HG03097 (cell line): ENCODE measurements at regions not wholly inside any gene's neighbourhood (a gene's known extent, or its start where the extent isn't known, plus 50 kb on each side); places are given as distances from the start of the nearest gene placed in this dataset.
"Not testable (repeated sequence)": the region's sequence is repeated elsewhere in the genome, so short reads cannot be mapped to it uniquely, and the experiment has no call there.

ENCODE experiments used
- ATAC-seq: cut with Tn5 transposase; IDR thresholded peaks from one replicate; pipeline ENCODE4 v1.9.1; 2021; ENCODE audit not compliant: unreplicated experiment, low FRiP score

GRCh38 chr13:42373048-42373812, 101.3 kb downstream of the AKAP11 start:
- no peak for ATAC-seq

DNA sequence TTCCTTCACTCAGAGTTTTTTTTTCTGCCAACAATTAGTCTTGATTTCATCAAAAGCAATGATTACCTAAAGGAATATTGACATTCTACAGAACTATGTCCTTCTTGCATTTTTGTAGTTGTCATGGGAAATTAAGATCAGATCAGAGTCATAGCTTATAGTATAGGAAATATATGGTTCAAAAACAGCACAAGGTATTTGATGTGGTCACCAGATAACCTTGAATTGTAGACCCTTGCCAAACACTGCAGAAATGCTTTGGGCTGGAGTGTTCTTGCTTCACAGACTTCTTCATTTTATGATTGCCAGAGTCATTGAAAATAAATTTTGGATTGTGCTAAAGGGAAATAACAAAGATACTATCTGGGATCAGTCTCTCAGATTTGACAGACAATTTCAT, 103.7 kb downstream of the AKAP11 start:
- no peak for ATAC-seq

DNA sequence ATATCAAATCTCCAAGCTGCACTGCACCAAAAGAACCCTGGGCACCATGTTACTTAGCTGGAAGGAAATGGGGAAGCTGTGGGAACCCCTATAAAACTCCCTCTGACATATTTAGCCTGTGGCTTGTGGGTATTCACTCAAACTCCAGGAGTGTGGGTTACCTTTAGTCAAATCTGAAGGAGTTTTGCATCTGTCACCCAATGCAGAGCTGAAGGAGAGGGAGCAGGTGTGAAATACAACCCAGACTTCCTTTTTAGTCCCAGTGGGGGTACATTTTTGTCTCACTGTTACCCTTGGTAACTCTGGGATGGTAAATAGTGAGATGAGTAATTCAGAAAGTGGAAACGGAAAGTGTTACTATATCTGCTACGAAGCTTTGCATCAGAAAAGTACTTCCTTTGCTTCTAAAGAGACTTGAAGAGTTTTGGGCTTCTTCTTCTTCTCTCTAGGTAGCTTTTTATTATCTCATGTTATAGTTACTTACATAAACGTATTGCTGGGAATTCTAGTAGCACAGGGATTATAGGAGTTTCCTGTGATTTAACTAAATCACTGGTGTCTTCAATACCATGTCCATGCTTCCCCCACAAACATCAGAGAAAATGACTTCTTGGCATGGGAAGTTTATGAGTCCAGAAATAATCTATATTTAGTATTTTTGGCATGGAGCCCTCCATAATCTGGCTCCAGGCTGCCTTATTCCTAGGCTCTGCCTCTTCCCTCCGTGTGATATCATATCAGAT, 105.9 kb downstream of the AKAP11 start:
- peak; percentile 85 for ATAC-seq

GRCh38 chr13:42378383-42378780, 106.4 kb downstream of the AKAP11 start:
- peak; percentile 20 for ATAC-seq

- no peak for ATAC-seq
Observed at GRCh38 chr13:42379241-42379640, 107.3 kb downstream of the AKAP11 start.

DNA sequence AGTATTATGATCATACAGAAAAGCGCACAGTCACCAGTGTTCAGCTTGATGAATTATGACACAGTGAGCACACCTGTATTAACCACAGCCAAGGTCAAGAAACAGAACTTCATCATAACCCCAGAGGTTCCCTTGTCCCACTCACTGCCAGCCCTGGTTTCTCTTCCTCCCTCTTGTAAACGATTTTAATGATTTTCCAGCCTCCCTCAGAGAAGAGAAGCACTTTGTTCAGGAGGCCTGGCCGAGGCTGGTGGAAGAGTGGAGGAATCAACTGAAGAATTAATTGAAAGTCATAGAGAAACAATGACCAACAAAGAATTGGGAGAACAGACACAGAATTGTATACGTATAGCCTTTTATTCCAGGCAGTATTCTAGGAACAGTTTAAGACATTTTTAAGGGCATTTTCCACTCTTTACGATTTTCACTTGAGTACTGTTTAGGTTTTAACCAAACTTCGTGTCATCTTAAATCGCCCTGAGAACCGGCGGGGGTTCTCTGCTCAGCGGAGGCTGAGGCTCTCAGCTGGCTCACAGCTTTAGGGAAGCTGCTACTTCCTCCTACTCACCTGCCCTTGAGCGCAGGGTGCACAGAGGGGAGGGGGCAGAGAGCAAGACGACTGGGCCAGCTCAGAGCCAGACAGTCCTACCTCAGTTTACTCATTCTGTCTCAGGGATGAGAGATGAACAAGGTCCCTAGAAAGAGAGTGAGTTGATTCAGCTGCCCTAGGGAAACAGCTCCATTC, 108.6 kb downstream of the AKAP11 start:
- ATAC-seq, result peak; percentile 29

- no peak for ATAC-seq
Observed at GRCh38 chr13:42381165-42381425, 109.1 kb downstream of the AKAP11 start.

DNA sequence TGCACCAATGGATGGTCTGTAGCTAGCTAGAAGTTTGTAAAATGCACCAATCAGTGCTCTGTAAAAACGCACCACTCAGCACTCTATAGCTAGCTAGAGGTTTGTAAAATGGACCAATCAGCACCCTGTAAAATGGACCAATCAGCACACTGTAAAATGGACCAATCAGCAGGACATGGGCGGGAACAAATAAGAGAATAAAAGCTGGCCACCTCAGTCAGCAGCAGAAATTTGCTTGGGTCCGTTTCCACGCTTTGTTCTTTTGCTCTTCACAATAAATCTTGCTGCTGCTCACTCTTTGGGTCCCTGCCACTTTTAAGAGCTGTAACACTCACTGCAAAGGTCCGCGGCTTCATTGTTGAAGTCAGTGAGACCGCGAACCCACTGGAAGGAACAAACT, 109.5 kb downstream of the AKAP11 start:
- ATAC-seq, result not testable (repeated sequence)

GRCh38 chr13:42383025-42383424, 111.1 kb downstream of the AKAP11 start:
- ATAC-seq, result no peak

GRCh38 chr13:42384265-42384664, 112.3 kb downstream of the AKAP11 start:
- ATAC-seq, result no peak

GRCh38 chr13:42388326-42388725, 116.4 kb downstream of the AKAP11 start:
- ATAC-seq, result no peak

- ATAC-seq, result no peak
Observed at GRCh38 chr13:42389041-42389440, 117.1 kb downstream of the AKAP11 start.

- no peak for ATAC-seq
Observed at GRCh38 chr13:42392180-42392579, 120.2 kb downstream of the AKAP11 start.

DNA sequence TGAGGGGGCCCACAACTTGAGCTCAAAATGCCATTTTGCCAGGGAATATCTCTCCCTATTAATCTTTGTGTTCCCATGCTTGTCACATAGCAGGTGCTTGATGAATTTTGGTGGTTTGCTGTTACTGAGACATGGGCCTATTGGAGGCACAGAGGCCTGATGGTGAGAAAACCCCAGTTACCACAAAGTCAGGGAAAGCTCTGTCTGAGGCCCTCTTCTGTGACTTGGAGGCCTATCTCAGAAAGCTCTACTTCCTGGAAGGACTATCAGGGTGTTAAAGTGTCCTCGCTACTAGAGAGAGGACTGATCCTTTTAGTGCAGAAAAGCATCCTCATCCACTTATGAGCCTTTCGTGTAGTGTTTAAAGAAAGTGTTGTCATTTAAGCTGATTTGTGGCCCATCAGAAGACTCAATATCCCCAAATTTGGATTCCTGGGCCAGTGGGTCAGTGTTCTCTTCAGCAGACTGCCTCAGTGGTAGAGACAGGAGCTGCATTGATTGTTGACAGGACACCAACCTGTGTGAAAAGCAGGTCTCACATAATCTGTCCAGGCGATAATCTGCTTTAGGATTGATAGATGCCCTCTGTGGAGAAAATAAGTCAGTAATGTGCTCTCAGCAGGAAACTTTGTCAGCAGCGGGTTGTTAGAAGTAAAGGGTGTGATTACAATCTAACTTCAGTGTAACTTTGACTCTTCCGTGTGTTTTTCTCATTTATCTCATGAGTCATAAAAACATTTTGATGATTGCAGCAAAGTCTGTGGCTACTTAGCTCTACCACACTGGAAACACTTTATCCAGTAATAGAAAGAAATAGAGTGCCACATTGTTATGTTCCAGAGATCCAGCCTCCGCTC, 121.0 kb downstream of the AKAP11 start:
- peak; percentile 49 for ATAC-seq

DNA sequence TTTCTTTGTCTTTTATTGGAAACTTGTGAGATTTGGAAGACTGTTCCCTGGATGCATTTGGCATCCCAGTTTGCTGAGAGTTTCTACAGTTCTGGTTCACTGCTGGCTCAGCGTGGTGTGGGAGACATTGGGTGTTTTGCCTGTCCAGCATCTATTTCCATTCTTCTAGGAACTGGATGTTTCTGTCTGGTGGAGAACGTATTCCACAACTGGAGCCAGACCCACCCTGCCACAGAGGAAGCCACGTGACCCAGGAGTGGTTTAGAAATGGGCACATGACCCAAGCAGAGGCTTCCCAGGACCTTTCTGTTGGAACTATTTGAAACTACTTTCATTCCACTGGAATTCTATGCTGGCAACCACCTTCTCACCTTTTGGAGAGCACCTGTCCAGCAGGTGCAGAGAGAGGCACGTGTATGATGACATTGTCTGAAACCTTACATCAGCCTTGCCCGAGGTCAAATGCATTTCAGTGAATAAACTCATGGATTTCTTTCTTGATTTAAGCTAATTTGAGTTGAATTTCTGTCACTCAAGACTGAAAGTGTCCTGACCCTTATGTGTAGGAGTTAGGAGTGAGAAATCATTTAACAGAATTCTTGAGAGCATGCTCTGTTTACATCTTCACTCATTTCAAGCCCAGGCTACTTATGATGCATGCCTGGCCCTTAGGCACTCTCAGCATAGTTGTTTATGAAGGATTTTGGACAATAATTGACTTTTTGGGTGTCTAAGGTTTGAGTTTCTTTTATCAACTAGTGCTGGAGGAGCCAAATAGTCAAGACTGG, 121.8 kb downstream of the AKAP11 start:
- ATAC-seq, result no peak

GRCh38 chr13:42394361-42394708, 122.4 kb downstream of the AKAP11 start:
- ATAC-seq, result no peak

GRCh38 chr13:42394711-42395085, 122.7 kb downstream of the AKAP11 start:
- no peak for ATAC-seq

DNA sequence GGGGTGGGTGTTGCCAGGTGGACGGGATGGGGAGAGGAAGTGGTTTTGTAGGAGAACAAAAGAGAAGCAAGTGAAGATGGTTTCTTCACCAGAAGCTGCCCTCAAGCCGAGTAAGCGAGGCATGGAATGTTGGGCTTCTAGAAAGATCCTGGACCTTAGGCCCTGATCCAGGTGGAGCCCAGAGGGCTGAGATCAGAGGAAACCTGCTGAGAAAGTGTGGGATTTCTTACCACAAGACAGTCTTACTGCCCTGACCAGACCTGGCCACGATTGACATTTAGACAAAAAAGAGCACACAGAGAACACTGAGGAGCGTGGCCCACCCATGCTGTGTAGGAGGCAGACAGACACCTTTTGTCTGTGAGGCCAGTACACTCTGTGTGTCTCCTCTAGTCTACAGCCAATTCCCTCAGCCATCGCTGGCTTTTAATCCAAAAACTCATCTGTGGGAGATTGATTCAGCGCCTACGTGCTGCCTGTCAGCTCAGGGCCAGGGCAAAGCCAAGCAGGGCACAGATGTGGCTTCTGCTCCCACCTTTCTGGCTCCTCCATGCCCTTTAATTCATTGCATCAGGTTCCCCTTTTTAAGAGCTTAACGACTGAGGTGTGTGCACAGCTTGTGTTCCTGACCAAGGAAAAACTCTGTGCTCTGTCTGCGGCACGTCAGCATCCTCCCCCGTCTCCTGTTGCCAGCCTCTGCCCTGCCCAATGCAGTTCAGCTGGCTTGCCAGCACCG, 123.3 kb downstream of the AKAP11 start:
- ATAC-seq, result no peak

GRCh38 chr13:42396501-42396900, 124.5 kb downstream of the AKAP11 start:
- ATAC-seq, result no peak
